HG02884 (cell line): ENCODE measurements at regions not wholly inside any gene's neighbourhood (a gene's known extent, or its start where the extent isn't known, plus 50 kb on each side); places are given as distances from the start of the nearest gene placed in this dataset.

Experiments used
- ATAC-seq: cut with Tn5 transposase; IDR thresholded peaks from one replicate; pipeline ENCODE4 v1.9.1; 2021; ENCODE audit warnings: mild to moderate bottlenecking, moderate library complexity; ENCODE audit not compliant: unreplicated experiment

DNA sequence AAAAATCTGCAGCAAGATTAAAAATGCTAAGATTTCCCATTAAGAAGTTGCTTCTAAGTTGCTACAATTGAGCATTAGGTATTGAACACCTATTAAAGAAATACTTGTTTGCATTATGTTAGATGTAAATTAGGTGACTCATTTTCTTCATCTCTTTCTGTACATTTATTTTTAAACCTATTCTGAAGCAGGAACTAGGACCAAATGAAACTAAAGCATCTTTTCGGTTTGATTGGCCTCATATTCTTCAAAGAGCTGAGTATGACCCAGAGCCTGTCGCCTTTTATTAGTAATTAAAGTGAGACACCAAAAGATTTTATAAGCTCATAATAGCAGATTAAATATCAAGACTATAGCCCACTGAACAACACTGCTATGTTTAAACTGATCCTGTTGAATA lies 83.4 kb upstream of the ZEB2 start:
- ATAC-seq: no peak

GRCh38 chr2:144598906-144599305 lies 79.0 kb upstream of the ZEB2 start:
- no peak for ATAC-seq

GRCh38 chr2:144597894-144598593 lies 78.1 kb upstream of the ZEB2 start:
- no peak for ATAC-seq

- ATAC-seq: no peak
Measured at GRCh38 chr2:144597388-144597787, 77.5 kb upstream of the ZEB2 start.

DNA sequence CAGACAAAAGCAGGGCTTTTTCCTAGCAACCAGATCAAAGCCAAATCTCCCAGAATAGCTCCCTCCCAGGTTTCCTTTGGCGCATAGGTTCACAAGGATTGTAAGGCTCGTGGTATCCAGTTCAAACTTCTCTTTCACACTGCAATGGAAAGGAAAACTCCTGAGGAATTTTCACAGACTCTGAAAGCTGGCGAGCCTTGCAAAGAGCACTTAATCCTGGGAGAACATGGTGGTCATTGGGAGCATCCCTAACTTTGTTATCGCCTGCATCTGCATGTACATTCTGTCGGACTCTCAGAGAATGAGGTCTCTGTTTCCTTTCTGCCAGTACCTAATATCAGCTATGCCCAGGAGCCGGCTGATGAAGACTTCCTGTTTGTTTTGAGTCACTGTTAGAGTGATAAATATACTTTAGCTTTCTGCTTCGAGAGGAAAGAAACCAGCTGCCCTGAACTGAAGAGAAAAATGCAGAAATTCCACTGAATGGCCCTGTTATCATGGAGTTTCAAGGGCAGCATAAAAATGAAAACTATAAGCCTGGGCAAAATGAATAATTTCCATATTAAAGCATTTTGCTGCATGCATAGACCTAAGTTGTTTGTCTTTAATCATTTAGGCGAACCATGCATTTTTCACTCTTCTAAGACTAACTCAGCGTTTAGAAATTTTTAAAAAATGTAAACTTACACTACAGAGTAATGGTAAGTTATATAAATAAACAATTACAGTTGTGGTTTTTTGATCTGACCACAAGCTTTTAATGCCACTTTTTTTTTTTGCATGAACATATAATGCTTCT lies 76.4 kb upstream of the ZEB2 start:
- peak; percentile 90 for ATAC-seq

DNA sequence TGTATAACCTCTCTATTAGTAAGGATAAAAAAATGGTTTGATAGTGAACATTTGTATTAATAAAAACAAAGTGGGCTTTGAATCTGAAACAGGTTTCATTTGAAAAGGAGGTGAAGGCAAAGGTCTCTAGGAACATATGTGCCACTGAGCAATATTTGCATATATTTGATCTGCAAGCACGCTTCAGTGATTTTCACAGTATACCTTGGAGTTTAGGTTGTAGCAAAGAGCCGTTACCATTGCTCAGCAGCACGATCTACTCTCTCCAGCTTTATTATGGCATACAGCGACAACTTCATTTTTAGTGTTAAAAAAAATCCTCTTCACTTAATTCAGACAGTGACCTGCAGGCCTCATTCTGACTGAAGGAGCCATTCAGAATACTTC lies 75.8 kb upstream of the ZEB2 start:
- ATAC-seq: no peak

DNA sequence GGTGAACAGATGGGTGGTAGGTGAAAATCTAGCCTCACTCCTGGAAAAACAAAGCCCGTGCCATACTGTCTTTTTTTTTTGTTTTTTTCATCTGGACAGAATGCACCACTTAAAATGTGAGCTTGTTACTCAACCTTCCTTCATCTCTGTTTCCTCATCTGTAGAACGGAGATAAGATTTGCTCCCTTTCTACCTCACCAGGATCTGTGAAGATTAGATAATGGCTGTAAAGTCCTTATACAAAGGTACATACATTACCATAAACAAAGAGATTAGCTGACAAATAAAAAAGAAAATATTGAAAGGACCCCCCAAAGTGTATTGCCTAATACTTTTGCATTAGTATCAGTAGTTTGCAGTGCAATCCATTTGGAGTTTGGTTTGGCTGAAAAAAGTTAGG lies 75.4 kb upstream of the ZEB2 start:
- ATAC-seq: no peak

- no peak for ATAC-seq
Measured at GRCh38 chr2:144593803-144594202, 73.9 kb upstream of the ZEB2 start.

DNA sequence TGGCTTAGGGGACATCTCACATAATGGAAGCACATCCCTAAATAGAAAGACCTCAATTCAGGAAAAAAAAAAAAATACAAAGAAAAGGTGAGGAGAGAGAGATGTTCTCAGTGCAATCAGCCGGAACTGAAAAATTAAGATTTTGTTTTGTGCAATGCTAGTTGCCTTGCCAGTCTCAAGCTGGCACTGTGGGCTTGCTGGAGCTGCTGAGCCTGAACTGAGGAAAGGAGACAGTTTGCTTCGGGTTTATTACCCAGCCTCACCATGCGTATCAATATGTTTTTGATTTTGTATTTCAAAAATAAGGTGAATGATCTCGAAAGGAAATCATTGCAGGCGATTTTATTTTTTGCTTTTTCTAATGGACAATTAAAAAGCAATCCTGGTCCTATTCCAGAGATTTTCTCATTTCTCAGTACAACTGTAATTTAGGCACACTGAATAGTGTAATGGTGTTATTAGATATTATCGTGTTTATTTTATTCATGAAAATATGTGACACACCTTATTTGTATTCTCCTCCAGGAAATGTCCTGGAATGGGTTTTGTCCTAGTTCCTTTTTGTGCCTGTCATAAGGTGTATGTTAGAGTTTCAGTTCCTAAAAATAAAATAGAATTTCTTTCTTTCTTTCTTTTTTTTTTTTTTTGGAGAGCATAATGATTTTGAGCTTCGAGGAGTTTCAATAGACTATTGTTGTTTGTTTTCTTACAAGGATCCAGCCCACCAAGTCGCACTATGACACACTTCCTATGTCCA lies 72.8 kb upstream of the ZEB2 start:
- ATAC-seq: no peak

GRCh38 chr2:144587306-144587705 lies 67.4 kb upstream of the ZEB2 start:
- no peak for ATAC-seq

DNA sequence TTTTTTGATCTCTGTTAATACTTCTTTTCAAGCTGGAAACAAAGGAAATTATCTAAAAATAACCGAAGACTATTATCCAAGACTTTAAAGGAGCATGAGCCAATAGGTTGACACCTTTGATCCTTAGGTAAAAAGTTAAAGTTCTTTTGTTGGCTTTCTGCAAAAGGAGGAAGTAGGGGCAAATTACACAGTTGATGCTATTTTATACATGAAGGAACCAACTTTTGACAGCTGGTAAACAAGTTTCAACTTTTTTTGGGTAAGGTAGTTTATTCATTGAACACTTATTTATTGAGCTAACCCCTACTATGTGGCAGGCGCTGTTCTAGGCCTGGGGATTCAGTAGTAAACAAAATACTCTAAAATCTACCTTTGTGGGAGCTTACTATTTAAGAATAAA lies 66.6 kb upstream of the ZEB2 start:
- no peak for ATAC-seq

GRCh38 chr2:144583741-144584453 lies 64.0 kb upstream of the ZEB2 start:
- ATAC-seq: no peak

DNA sequence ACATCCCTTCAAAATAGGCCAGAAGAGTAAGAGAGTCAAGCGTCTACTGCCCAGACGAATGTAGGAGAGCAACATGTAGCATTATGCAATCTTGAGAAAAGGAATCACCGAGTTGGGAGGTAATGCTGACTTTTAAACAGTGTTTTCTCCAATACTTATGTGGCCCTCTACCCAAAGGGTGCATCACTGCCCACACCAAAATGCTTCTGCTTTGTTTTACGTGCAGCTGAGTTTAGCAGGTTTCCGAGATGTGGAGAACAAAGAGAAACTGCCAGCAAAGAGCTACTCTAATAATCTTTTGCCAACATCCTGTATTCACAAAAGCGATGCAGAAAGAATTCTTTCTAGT lies 63.4 kb upstream of the ZEB2 start:
- ATAC-seq: no peak

- ATAC-seq: no peak
Measured at GRCh38 chr2:144582651-144583380, 62.9 kb upstream of the ZEB2 start.

DNA sequence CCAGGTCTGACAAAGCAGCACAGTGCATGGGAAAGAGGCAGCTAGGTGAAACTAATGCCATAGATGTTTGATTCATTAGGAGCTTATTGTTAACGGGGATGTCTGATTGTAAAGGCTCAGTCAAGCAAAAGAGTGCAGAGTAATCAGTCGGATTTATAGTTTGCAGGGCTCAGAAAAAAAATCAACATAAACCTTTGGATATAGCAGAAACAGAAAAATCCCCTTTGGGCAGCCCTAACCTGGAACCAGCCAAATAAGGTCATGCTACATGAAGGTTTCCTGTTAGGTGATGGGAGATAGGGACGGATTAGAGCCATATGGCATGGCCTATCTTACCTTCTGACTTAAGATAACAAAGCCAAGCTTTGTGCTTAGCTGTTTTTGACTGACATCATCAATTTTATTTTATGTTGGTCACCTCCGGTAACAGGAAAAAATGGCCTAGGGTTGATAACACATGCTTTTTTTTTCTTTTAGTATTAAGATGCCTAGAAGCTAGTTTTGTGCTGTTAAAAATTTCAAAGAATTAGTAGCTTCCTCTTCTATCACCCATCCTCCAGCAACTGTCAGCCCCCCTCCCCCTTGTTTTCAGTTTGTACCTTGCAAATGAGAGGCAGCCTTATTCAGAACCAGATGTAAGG lies 60.7 kb upstream of the ZEB2 start:
- no peak for ATAC-seq

GRCh38 chr2:144579556-144579955 lies 59.6 kb upstream of the ZEB2 start:
- ATAC-seq: no peak

DNA sequence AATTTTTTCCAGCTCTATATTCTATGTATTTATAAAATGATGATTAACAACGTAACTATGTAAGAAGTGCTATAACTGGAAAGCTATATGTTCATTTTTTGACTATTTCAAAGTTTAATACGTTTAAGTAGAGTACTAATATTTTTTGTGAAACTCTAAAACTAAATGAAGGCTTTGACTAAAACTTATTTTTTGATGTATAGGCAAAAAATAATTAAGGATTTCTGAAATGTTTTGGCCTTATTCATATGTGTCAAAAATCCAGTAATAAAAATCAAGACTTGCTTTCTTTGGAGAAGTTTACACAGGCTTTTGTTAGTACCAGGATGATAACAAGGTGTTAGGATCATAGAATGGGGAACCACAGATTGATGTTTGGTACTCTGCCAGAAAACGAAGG lies 58.2 kb upstream of the ZEB2 start:
- ATAC-seq: no peak

- peak; percentile 78 for ATAC-seq
Measured at GRCh38 chr2:144572977-144573376, 53.1 kb upstream of the ZEB2 start.

GRCh38 chr2:144571770-144572169 lies 51.9 kb upstream of the ZEB2 start:
- ATAC-seq: no peak

GRCh38 chr2:144570566-144570965 lies 50.6 kb upstream of the ZEB2 start:
- no peak for ATAC-seq
